PC-9 (cell line): ENCODE measurements at regions not wholly inside any gene's neighbourhood (a gene's known extent, or its start where the extent isn't known, plus 50 kb on each side); places are given as distances from the start of the nearest gene placed in this dataset.

ENCODE experiments used
- BruUV-seq: library from RNA; stranded (reverse); fragments of 400-500 nt; replicated peaks from 2 replicates; lab custom pipeline; 2021; lab: Mats Ljungman, UMichigan
- CTCF ChIA-PET: fragments of 300-600 bp; sonication (Branson Sonifier 250); formaldehyde crosslinking; loops from one replicate; lab custom pipeline; 2022; ENCODE audit warnings: antibody characterized with exemption; lab: Charles Lee
- POLR2A ChIA-PET: fragments of 300-600 bp; sonication (Branson Sonifier 250); formaldehyde crosslinking; loops from one replicate; lab custom pipeline; 2022; ENCODE audit warnings: antibody characterized with exemption; ENCODE audit not compliant: unreplicated experiment; lab: Charles Lee
- DNase-seq, 2 experiments: peaks; one replicate each; pipeline versions ENCODE4 v3.0.0 to v3.0.0-alpha.2; 2015 to 2022; ENCODE audit warnings: mixed read lengths in 1 of 2
- H2AFZ ChIP-seq: fragments of 200-600 bp; sonication (generic); 2 replicates; pipeline ENCODE4 v1.8.1; 2017; ENCODE audit warnings: antibody characterized with exemption
- H3F3A ChIP-seq: fragments of 200-600 bp; sonication (generic); 2 replicates; pipeline ENCODE4 v1.8.1; 2017; ENCODE audit warnings: antibody characterized with exemption, mild to moderate bottlenecking, low read depth; ENCODE audit not compliant: insufficient read depth
- H3K27ac ChIP-seq: fragments of 200-600 bp; sonication (generic); 2 replicates; pipeline ENCODE4 v1.6.1; 2016; ENCODE audit warnings: mixed run types
- H3K27me3 ChIP-seq: fragments of 200-600 bp; sonication (generic); 2 replicates; pipeline ENCODE4 v1.6.1; 2016; ENCODE audit warnings: low read depth, mixed run types; ENCODE audit not compliant: insufficient read depth
- H3K36me3 ChIP-seq: fragments of 200-600 bp; sonication (generic); 2 replicates; pipeline ENCODE4 v1.6.1; 2016; ENCODE audit warnings: low read depth, mixed run types
- H3K4me1 ChIP-seq: fragments of 200-600 bp; sonication (generic); replicated peaks from 2 replicates; pipeline ENCODE4 v1.6.1; 2016; ENCODE audit warnings: mixed run types; ENCODE audit not compliant: insufficient read depth
- H3K4me2 ChIP-seq: fragments of 200-600 bp; sonication (generic); 2 replicates; pipeline ENCODE4 v1.6.1; 2017; ENCODE audit warnings: mixed run types
- H3K4me3 ChIP-seq: fragments of 200-600 bp; sonication (generic); 2 replicates; pipeline ENCODE4 v1.6.1; 2016; ENCODE audit warnings: mixed run types
- H3K79me2 ChIP-seq: fragments of 200-600 bp; sonication (generic); 2 replicates; pipeline ENCODE4 v1.6.1; 2017; ENCODE audit warnings: low read depth, mixed run types
- H3K9me2 ChIP-seq: fragments of 200-600 bp; sonication (generic); 2 replicates; pipeline ENCODE4 v1.8.1; 2017; ENCODE audit warnings: mild to moderate bottlenecking; ENCODE audit not compliant: insufficient read depth
- H3K9me3 ChIP-seq: fragments of 200-600 bp; sonication (generic); 2 replicates; pipeline ENCODE4 v1.8.1; 2016; ENCODE audit warnings: low read depth; ENCODE audit not compliant: insufficient read depth
- H4K20me1 ChIP-seq: fragments of 200-600 bp; sonication (generic); 2 replicates; pipeline ENCODE4 v1.8.1; 2017; ENCODE audit not compliant: insufficient read depth
- CTCF ChIP-seq: fragments of 200-600 bp; sonication (generic); conservative IDR thresholded peaks from 2 replicates; pipeline ENCODE4 v1.6.1; 2017; ENCODE audit warnings: mixed run types, antibody characterized with exemption, mild to moderate bottlenecking, moderate library complexity
- EZH2 ChIP-seq: fragments of 200-600 bp; sonication (generic); IDR thresholded peaks from 2 replicates; pipeline ENCODE4 v1.8.0; 2017; ENCODE audit warnings: antibody characterized with exemption, low read depth
- intact Hi-C: fragments of 100-400 bp; cut with micrococcal nuclease; formaldehyde crosslinking; loops from one replicate; pipeline ENCODE4 v1.10.0; 2022; ENCODE audit not compliant: unreplicated experiment

- Histone ChIP-seq H3K36me3 (no peaks in the 10 kb centered on the region), H3K27me3 (no peaks in the 10 kb centered on the region), H4K20me1 (no peaks in the 10 kb centered on the region), H3F3A (no peaks in the 10 kb centered on the region), H3K4me1 (no peaks in the 10 kb centered on the region), H3K27ac (no peak overlapping the region), H2AFZ (no peak overlapping the region), H3K4me2 (no peak overlapping the region), H3K9me2 (no peaks in the 10 kb centered on the region), H3K9me3 (no peaks in the 10 kb centered on the region), H3K79me2 (no peaks in the 10 kb centered on the region), H3K4me3 (no peak overlapping the region)
- DNase-seq: no peak
- POLR2A ChIA-PET: no interaction called here
- BruUV-seq: no TSS peak
- CTCF ChIA-PET: no interaction called here
- TF ChIP-seq EZH2: no peak
- no peak for TF ChIP-seq CTCF
- intact Hi-C loops: loop anchor here (2.0 kb wide), 1 partner anchor 263 kb away; no protein-coding TSS in a partner anchor
Measured at GRCh38 chr4:90030202-90030601, 97.0 kb upstream of the CCSER1 start.

GRCh38 chr4:90030953-90031352 is 96.2 kb upstream of the CCSER1 start:
- Histone ChIP-seq H3K36me3 (no peaks in the 10 kb centered on the region), H3K4me1 (no peaks in the 10 kb centered on the region), H3F3A (no peaks in the 10 kb centered on the region), H4K20me1 (no peaks in the 10 kb centered on the region), H3K4me3 (no peak overlapping the region), H3K9me3 (no peaks in the 10 kb centered on the region), H2AFZ (no peak overlapping the region), H3K9me2 (no peaks in the 10 kb centered on the region), H3K79me2 (no peaks in the 10 kb centered on the region), H3K27ac (no peak overlapping the region), H3K27me3 (no peaks in the 10 kb centered on the region), H3K4me2 (no peak overlapping the region)
- ChIA-PET POLR2A (no interaction called here), CTCF (interaction anchor here (0.7 kb wide), 1 partner anchor 121 kb away, joined by 4 read pairs; no protein-coding TSS in a partner anchor)
- intact Hi-C loops: loop anchor here (2.0 kb wide), 1 partner anchor 262 kb away; no protein-coding TSS in a partner anchor
- BruUV-seq: no TSS peak
- TF ChIP-seq CTCF: no peak
- TF ChIP-seq EZH2: no peak
- no peak for DNase-seq

GRCh38 chr4:90039122-90039521 is 88.1 kb upstream of the CCSER1 start:
- no peak for DNase-seq
- no peak for TF ChIP-seq CTCF
- TF ChIP-seq EZH2: no peak
- H3K4me2 ChIP-seq: no peak overlapping the region
- no peaks in the 10 kb centered on the region for H3F3A ChIP-seq
- no peaks in the 10 kb centered on the region for H3K4me1 ChIP-seq
- H3K79me2 ChIP-seq: no peaks in the 10 kb centered on the region
- H3K4me3 ChIP-seq: no peak overlapping the region
- H3K27ac ChIP-seq: no peak overlapping the region
- CTCF ChIA-PET: no interaction called here
- H4K20me1 ChIP-seq: no peaks in the 10 kb centered on the region
- POLR2A ChIA-PET: no interaction called here
- BruUV-seq: no TSS peak
- intact Hi-C loops: no loop called here
- no peaks in the 10 kb centered on the region for H3K36me3 ChIP-seq
- no peaks in the 10 kb centered on the region for H3K9me3 ChIP-seq
- H3K9me2 ChIP-seq: no peaks in the 10 kb centered on the region
- no peaks in the 10 kb centered on the region for H3K27me3 ChIP-seq
- H2AFZ ChIP-seq: no peak overlapping the region
